ENCODE measurements at regions not wholly inside any gene's neighbourhood (a gene's known extent, or its start where the extent isn't known, plus 50 kb on each side); places are given as distances from the start of the nearest gene placed in this dataset.

GRCh38 chr15:59746777-59747176 is 57.7 kb upstream of the BNIP2 start:
- TF ChIP-seq CTCF (IDR thresholded peaks at IDR 0.05) (no peak), EP300 (IDR thresholded peaks at IDR 0.05) (no peak), POLR2A (IDR thresholded peaks at IDR 0.05) (no peak)

Data from tibial nerve (tissue), 4 donors.